Effector memory CD8-positive, alpha-beta T cell (primary cell): ENCODE measurements at regions not wholly inside any gene's neighbourhood (a gene's known extent, or its start where the extent isn't known, plus 50 kb on each side); places are given as distances from the start of the nearest gene placed in this dataset.
A peak's percentile ranks its signal among the peaks of the same experiment; 100 is the strongest.
"Not testable (repeated sequence)": the region's sequence is repeated elsewhere in the genome, so short reads cannot be mapped to it uniquely, and the experiment has no call there.

Source experiments
- ATAC-seq: fragments of 150-1000 bp; cut with Tn5 transposase; replicated peaks from 2 replicates; pipeline ENCODE4 v1.10.0; 2021; ENCODE audit warnings: mild to moderate bottlenecking, moderate library complexity
- DNase-seq, 3 experiments: peaks; one replicate each; pipeline ENCODE4 v3.0.0; 2021
- H3K27ac Mint-ChIP-seq, 2 donors: one replicate each; pipeline ENCODE4 v1.8.0; 2022; ENCODE audit warnings: mild to moderate bottlenecking in 2 of 2, mixed read lengths in 2 of 2, moderate library complexity in 2 of 2
- H3K27me3 Mint-ChIP-seq, 2 donors: one replicate each; pipeline ENCODE4 v1.8.0; 2022; ENCODE audit warnings: mixed read lengths in 2 of 2
- H3K36me3 Mint-ChIP-seq: one replicate; pipeline ENCODE4 v1.8.0; 2022; ENCODE audit warnings: mild to moderate bottlenecking, moderate library complexity, mixed read lengths; ENCODE audit not compliant: insufficient read depth
- H3K4me1 Mint-ChIP-seq, 2 donors: one replicate each; pipeline ENCODE4 v1.8.0; 2022; ENCODE audit warnings: low read depth in 2 of 2, mixed read lengths in 2 of 2
- H3K4me3 Mint-ChIP-seq, 2 donors: one replicate each; pipeline ENCODE4 v1.8.0; 2022; ENCODE audit warnings: mild to moderate bottlenecking in 2 of 2, mixed read lengths in 2 of 2, moderate library complexity in 2 of 2
- H3K9me3 Mint-ChIP-seq, 2 donors: one replicate each; pipeline ENCODE4 v1.8.0; 2022; ENCODE audit warnings: mixed read lengths in 2 of 2

DNA sequence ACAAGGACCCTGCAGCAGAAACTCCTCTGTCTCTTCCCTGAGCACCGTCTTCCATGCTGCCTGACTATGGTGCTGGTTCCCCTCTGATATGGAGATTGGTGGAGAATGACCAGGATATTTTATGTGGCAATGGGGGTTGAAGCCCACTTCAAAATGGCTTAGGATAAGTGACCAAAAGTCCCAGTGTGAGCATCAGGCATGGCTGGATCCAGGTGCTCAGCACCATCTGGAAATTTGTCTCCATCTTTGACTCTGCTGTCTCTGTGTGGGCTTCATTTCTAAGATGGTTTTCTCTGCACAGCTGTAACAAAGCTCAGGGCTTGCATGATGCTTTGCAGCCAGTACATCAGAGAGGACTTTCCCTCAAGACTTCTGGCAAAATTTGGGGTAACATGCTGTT is 61.1 kb upstream of the SAMD11 start:
- ATAC-seq, H3K4me3 Mint-ChIP-seq, H3K4me1 Mint-ChIP-seq, H3K36me3 Mint-ChIP-seq, H3K27ac Mint-ChIP-seq, DNase-seq, H3K9me3 Mint-ChIP-seq: not testable (repeated sequence)
- peaks cover 30 to 33% of the 10 kb centered on the region in 2 donors for H3K27me3 Mint-ChIP-seq

- ATAC-seq, H3K4me3 Mint-ChIP-seq, H3K27ac Mint-ChIP-seq, DNase-seq, H3K4me1 Mint-ChIP-seq, H3K36me3 Mint-ChIP-seq, H3K9me3 Mint-ChIP-seq: not testable (repeated sequence)
- H3K27me3 Mint-ChIP-seq, result peaks cover 40 to 46% of the 10 kb centered on the region in 2 donors
Observed at GRCh38 chr1:865633-866032, 58.1 kb upstream of the SAMD11 start.

- Mint-ChIP-seq H3K4me3 (no peak overlapping the region), H3K27me3 (peaks cover 40 to 46% of the 10 kb centered on the region in 2 donors), H3K27ac (no peak overlapping the region), H3K36me3 (no peaks in the 10 kb centered on the region), H3K9me3 (no peaks in the 10 kb centered on the region), H3K4me1 (peaks cover 0 to 4% of the 10 kb centered on the region in 2 donors)
- ATAC-seq (no peak), DNase-seq (no peak)
Observed at GRCh38 chr1:866095-866494, 57.6 kb upstream of the SAMD11 start.

DNA sequence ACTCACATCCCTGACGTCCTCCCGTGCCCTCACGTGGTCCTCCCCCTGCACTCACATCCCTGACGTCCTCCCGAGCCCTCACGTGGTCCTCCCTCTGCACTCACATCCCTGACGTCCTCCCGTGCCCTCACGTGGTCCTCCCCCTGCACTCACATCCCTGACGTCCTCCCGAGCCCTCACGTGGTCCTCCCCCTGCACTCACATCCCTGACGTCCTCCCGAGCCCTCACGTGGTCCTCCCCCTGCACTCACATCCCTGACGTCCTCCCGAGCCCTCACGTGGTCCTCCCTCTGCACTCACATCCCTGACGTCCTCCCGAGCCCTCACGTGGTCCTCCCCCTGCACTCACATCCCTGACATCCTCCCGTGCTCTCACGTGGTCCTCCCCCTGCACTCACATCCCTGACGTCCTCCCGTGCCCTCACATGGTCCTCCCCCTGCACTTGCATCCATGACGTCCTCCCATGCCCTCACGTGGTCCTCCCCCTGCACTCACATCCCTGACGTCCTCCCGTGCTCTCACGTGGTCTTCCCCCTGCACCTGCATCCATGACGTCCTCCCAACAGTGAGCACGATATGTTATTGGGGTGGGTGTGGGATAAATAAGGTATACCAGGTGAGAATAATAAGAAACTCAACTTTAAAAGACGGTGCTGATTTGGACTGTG is 57.0 kb upstream of the SAMD11 start:
- not testable (repeated sequence) for H3K4me3 Mint-ChIP-seq, DNase-seq, H3K36me3 Mint-ChIP-seq, H3K9me3 Mint-ChIP-seq, H3K4me1 Mint-ChIP-seq, H3K27ac Mint-ChIP-seq, ATAC-seq
- H3K27me3 Mint-ChIP-seq, result peaks cover 35 to 42% of the 10 kb centered on the region in 2 donors

- H3K9me3 Mint-ChIP-seq, DNase-seq, H3K4me3 Mint-ChIP-seq, H3K36me3 Mint-ChIP-seq, H3K4me1 Mint-ChIP-seq, ATAC-seq, H3K27ac Mint-ChIP-seq: not testable (repeated sequence)
- H3K27me3 Mint-ChIP-seq, result peaks cover 27 to 37% of the 10 kb centered on the region in 2 donors
Observed at GRCh38 chr1:867550-867949, 56.2 kb upstream of the SAMD11 start.

- DNase-seq, result peak; percentile 83 to 87 (median 83)
- no peak overlapping the region for H3K27ac Mint-ChIP-seq
- H3K27me3 Mint-ChIP-seq, result peaks cover 38 to 39% of the 10 kb centered on the region in 2 donors
- H3K36me3 Mint-ChIP-seq, result no peaks in the 10 kb centered on the region
- peak; percentile 97 for ATAC-seq
- H3K4me1 Mint-ChIP-seq, result peaks cover 0 to 4% of the 10 kb centered on the region in 2 donors
- peak overlapping the region in 1 of 2 donors; percentile 8 for H3K4me3 Mint-ChIP-seq
- H3K9me3 Mint-ChIP-seq, result no peaks in the 10 kb centered on the region
Observed at GRCh38 chr1:869499-870244, 54.1 kb upstream of the SAMD11 start.
